H54 (cell line): ENCODE measurements at regions not wholly inside any gene's neighbourhood (a gene's known extent, or its start where the extent isn't known, plus 50 kb on each side); places are given as distances from the start of the nearest gene placed in this dataset.
"Not testable (repeated sequence)": the region's sequence is repeated elsewhere in the genome, so short reads cannot be mapped to it uniquely, and the experiment has no call there.

Experiments
- DNase-seq: peaks from one replicate; pipeline ENCODE4 v3.0.0; 2011; ENCODE audit warnings: low spot score, mixed read lengths; ENCODE audit not compliant: insufficient read length
- FAIRE-seq: peaks from 3 replicates; lab custom pipeline; 2011; peaks lifted over from hg19 to GRCh38; lab: Jason Lieb, UNC
- POLR2A ChIP-seq: IDR thresholded peaks from 2 replicates; pipeline ENCODE4 v1.6.1; 2011; ENCODE audit warnings: low read depth, mild to moderate bottlenecking, low read length

GRCh38 chr15:46918462-46919140 is 798.7 kb upstream of the SEMA6D start:
- FAIRE-seq: no peak
- no peak for TF ChIP-seq POLR2A

GRCh38 chr15:46921891-46922290 is 795.4 kb upstream of the SEMA6D start:
- TF ChIP-seq POLR2A: no peak

More at GRCh38 chr15:46918462-46919140, 798.7 kb upstream of the SEMA6D start:
- peak; percentile 9 for DNase-seq

GRCh38 chr15:46930426-46930825 is 786.9 kb upstream of the SEMA6D start:
- FAIRE-seq: no peak
- DNase-seq: no peak
- no peak for TF ChIP-seq POLR2A

More at GRCh38 chr15:46921891-46922290, 795.4 kb upstream of the SEMA6D start:
- no peak for DNase-seq
- FAIRE-seq: no peak

- TF ChIP-seq POLR2A: no peak
- DNase-seq (no peak), FAIRE-seq (no peak)
Observed at GRCh38 chr15:46933332-46933731, 784.0 kb upstream of the SEMA6D start.

GRCh38 chr15:46934851-46935250 is 782.5 kb upstream of the SEMA6D start:
- FAIRE-seq: no peak
- DNase-seq: no peak
- TF ChIP-seq POLR2A: no peak

- no peak for TF ChIP-seq POLR2A
- FAIRE-seq: no peak
- DNase-seq: no peak
Observed at GRCh38 chr15:46938169-46938568, 779.1 kb upstream of the SEMA6D start.

GRCh38 chr15:46941241-46941640 is 776.1 kb upstream of the SEMA6D start:
- no peak for DNase-seq
- TF ChIP-seq POLR2A: no peak
- no peak for FAIRE-seq

GRCh38 chr15:46946953-46947352 is 770.4 kb upstream of the SEMA6D start:
- TF ChIP-seq POLR2A: no peak
- DNase-seq (no peak), FAIRE-seq (no peak)

GRCh38 chr15:46955576-46955975 is 761.7 kb upstream of the SEMA6D start:
- TF ChIP-seq POLR2A: no peak
- FAIRE-seq (no peak), DNase-seq (no peak)

GRCh38 chr15:46956456-46956855 is 760.8 kb upstream of the SEMA6D start:
- DNase-seq: no peak
- TF ChIP-seq POLR2A: no peak
- FAIRE-seq: no peak

GRCh38 chr15:46956881-46957280 is 760.4 kb upstream of the SEMA6D start:
- TF ChIP-seq POLR2A: no peak
- no peak for FAIRE-seq
- no peak for DNase-seq

- no peak for DNase-seq
- TF ChIP-seq POLR2A: no peak
- no peak for FAIRE-seq
Observed at GRCh38 chr15:46960581-46960980, 756.7 kb upstream of the SEMA6D start.

- FAIRE-seq: no peak
- no peak for DNase-seq
- TF ChIP-seq POLR2A: no peak
Observed at GRCh38 chr15:46961795-46962194, 755.5 kb upstream of the SEMA6D start.

- DNase-seq, FAIRE-seq: not testable (repeated sequence)
Observed at GRCh38 chr15:46988055-46988454, 729.2 kb upstream of the SEMA6D start.

- DNase-seq: no peak
- FAIRE-seq: no peak
- TF ChIP-seq POLR2A: no peak
Observed at GRCh38 chr15:46996359-46996758, 720.9 kb upstream of the SEMA6D start.

GRCh38 chr15:46997501-46997900 is 719.8 kb upstream of the SEMA6D start:
- DNase-seq (no peak), FAIRE-seq (no peak)
- no peak for TF ChIP-seq POLR2A
